IgD-negative memory B cell (primary cell): ENCODE measurements at regions not wholly inside any gene's neighbourhood (a gene's known extent, or its start where the extent isn't known, plus 50 kb on each side); places are given as distances from the start of the nearest gene placed in this dataset.

Experiments used
- H3K27ac Mint-ChIP-seq, 3 donors: one replicate each; pipeline ENCODE4 v1.8.0; 2020 to 2022; ENCODE audit warnings: mild to moderate bottlenecking in 3 of 3, mixed read lengths in 3 of 3, moderate library complexity in 1 of 3
- H3K27me3 Mint-ChIP-seq: one replicate; pipeline ENCODE4 v1.8.0; 2021; ENCODE audit warnings: mixed read lengths
- H3K36me3 Mint-ChIP-seq: one replicate; pipeline ENCODE4 v1.8.0; 2020; ENCODE audit warnings: mild to moderate bottlenecking, mixed read lengths
- H3K4me1 Mint-ChIP-seq, 3 donors: one replicate each; pipeline ENCODE4 v1.8.0; 2020 to 2022; ENCODE audit warnings: mixed read lengths in 3 of 3, mild to moderate bottlenecking in 1 of 3
- H3K4me3 Mint-ChIP-seq, 4 donors: one replicate each; pipeline ENCODE4 v1.8.0; 2020 to 2022; ENCODE audit warnings: mild to moderate bottlenecking in 4 of 4, mixed read lengths in 4 of 4, moderate library complexity in 3 of 4
- H3K9me3 Mint-ChIP-seq, 3 donors: one replicate each; pipeline ENCODE4 v1.8.0; 2020 to 2021; ENCODE audit warnings: mixed read lengths in 3 of 3, mild to moderate bottlenecking in 1 of 3

- Mint-ChIP-seq H3K9me3 (peaks cover 0 to 4% (median 0%) of the 10 kb centered on the region in 3 donors), H3K27ac (no peak overlapping the region), H3K36me3 (no peaks in the 10 kb centered on the region), H3K4me1 (no peaks in the 10 kb centered on the region), H3K4me3 (no peak overlapping the region), H3K27me3 (no peaks in the 10 kb centered on the region)
Observed at GRCh38 chr11:105244160-105244825, 104.7 kb upstream of the CARD18 start.

GRCh38 chr11:105241136-105241535 lies 101.6 kb upstream of the CARD18 start:
- Mint-ChIP-seq H3K36me3 (no peaks in the 10 kb centered on the region), H3K4me1 (no peaks in the 10 kb centered on the region), H3K27ac (no peak overlapping the region)

GRCh38 chr11:105236664-105237063 lies 97.1 kb upstream of the CARD18 start:
- H3K27me3 Mint-ChIP-seq: peaks cover 3% of the 10 kb centered on the region

More at GRCh38 chr11:105241136-105241535, 101.6 kb upstream of the CARD18 start:
- Mint-ChIP-seq H3K4me3 (no peak overlapping the region), H3K27me3 (peaks cover 3% of the 10 kb centered on the region), H3K9me3 (peaks cover 0 to 4% (median 1%) of the 10 kb centered on the region in 3 donors)

GRCh38 chr11:105233285-105233684 lies 93.7 kb upstream of the CARD18 start:
- no peak overlapping the region for H3K27ac Mint-ChIP-seq
- H3K4me3 Mint-ChIP-seq: no peak overlapping the region
- no peaks in the 10 kb centered on the region for H3K4me1 Mint-ChIP-seq
- peaks cover 3% of the 10 kb centered on the region for H3K27me3 Mint-ChIP-seq
- no peaks in the 10 kb centered on the region for H3K36me3 Mint-ChIP-seq
- peaks cover 0 to 1% (median 0%) of the 10 kb centered on the region in 3 donors for H3K9me3 Mint-ChIP-seq

More at GRCh38 chr11:105236664-105237063, 97.1 kb upstream of the CARD18 start:
- peaks cover 0 to 4% (median 1%) of the 10 kb centered on the region in 3 donors for H3K9me3 Mint-ChIP-seq
- no peaks in the 10 kb centered on the region for H3K4me1 Mint-ChIP-seq
- H3K4me3 Mint-ChIP-seq: no peak overlapping the region
- H3K27ac Mint-ChIP-seq: no peak overlapping the region
- H3K36me3 Mint-ChIP-seq: no peaks in the 10 kb centered on the region

- Mint-ChIP-seq H3K9me3 (no peaks in the 10 kb centered on the region), H3K4me1 (no peaks in the 10 kb centered on the region), H3K36me3 (no peaks in the 10 kb centered on the region), H3K27me3 (peaks cover 3% of the 10 kb centered on the region), H3K4me3 (no peak overlapping the region), H3K27ac (no peak overlapping the region)
Observed at GRCh38 chr11:105232021-105232420, 92.5 kb upstream of the CARD18 start.

- H3K27ac Mint-ChIP-seq: no peak overlapping the region
- H3K4me3 Mint-ChIP-seq: no peak overlapping the region
- no peaks in the 10 kb centered on the region for H3K27me3 Mint-ChIP-seq
- no peaks in the 10 kb centered on the region for H3K4me1 Mint-ChIP-seq
- H3K36me3 Mint-ChIP-seq: no peaks in the 10 kb centered on the region
- H3K9me3 Mint-ChIP-seq: no peaks in the 10 kb centered on the region
Observed at GRCh38 chr11:105230586-105230985, 91.0 kb upstream of the CARD18 start.

GRCh38 chr11:105229761-105230160 lies 90.2 kb upstream of the CARD18 start:
- Mint-ChIP-seq H3K36me3 (no peaks in the 10 kb centered on the region), H3K9me3 (no peaks in the 10 kb centered on the region), H3K27me3 (no peaks in the 10 kb centered on the region), H3K4me1 (no peaks in the 10 kb centered on the region), H3K4me3 (no peak overlapping the region), H3K27ac (no peak overlapping the region)

- H3K9me3 Mint-ChIP-seq: no peaks in the 10 kb centered on the region
- no peaks in the 10 kb centered on the region for H3K27me3 Mint-ChIP-seq
- H3K36me3 Mint-ChIP-seq: no peaks in the 10 kb centered on the region
- H3K4me3 Mint-ChIP-seq: no peak overlapping the region
- no peaks in the 10 kb centered on the region for H3K4me1 Mint-ChIP-seq
- H3K27ac Mint-ChIP-seq: no peak overlapping the region
Observed at GRCh38 chr11:105229257-105229656, 89.7 kb upstream of the CARD18 start.

GRCh38 chr11:105227363-105227762 lies 87.8 kb upstream of the CARD18 start:
- Mint-ChIP-seq H3K27ac (no peak overlapping the region), H3K4me3 (no peak overlapping the region), H3K36me3 (no peaks in the 10 kb centered on the region), H3K9me3 (no peaks in the 10 kb centered on the region), H3K27me3 (no peaks in the 10 kb centered on the region), H3K4me1 (no peaks in the 10 kb centered on the region)

GRCh38 chr11:105226766-105227165 lies 87.2 kb upstream of the CARD18 start:
- Mint-ChIP-seq H3K36me3 (no peaks in the 10 kb centered on the region), H3K4me1 (no peaks in the 10 kb centered on the region), H3K27ac (no peak overlapping the region), H3K4me3 (no peak overlapping the region), H3K27me3 (no peaks in the 10 kb centered on the region), H3K9me3 (no peaks in the 10 kb centered on the region)

- H3K27ac Mint-ChIP-seq: no peak overlapping the region
- H3K4me3 Mint-ChIP-seq: no peak overlapping the region
- no peaks in the 10 kb centered on the region for H3K27me3 Mint-ChIP-seq
- H3K9me3 Mint-ChIP-seq: no peaks in the 10 kb centered on the region
- H3K36me3 Mint-ChIP-seq: no peaks in the 10 kb centered on the region
- H3K4me1 Mint-ChIP-seq: no peaks in the 10 kb centered on the region
Observed at GRCh38 chr11:105226091-105226490, 86.5 kb upstream of the CARD18 start.

GRCh38 chr11:105224482-105225253 lies 85.1 kb upstream of the CARD18 start:
- peaks cover 0 to 3% (median 2%) of the 10 kb centered on the region in 3 donors for H3K4me1 Mint-ChIP-seq
- H3K27ac Mint-ChIP-seq: no peak overlapping the region
- H3K4me3 Mint-ChIP-seq: no peak overlapping the region
- H3K36me3 Mint-ChIP-seq: no peaks in the 10 kb centered on the region
- H3K27me3 Mint-ChIP-seq: no peaks in the 10 kb centered on the region
- no peaks in the 10 kb centered on the region for H3K9me3 Mint-ChIP-seq

- Mint-ChIP-seq H3K4me1 (peaks cover 0 to 3% (median 2%) of the 10 kb centered on the region in 3 donors), H3K27ac (peak overlapping the region in 1 of 3 donors; percentile 67), H3K36me3 (no peaks in the 10 kb centered on the region), H3K4me3 (no peak overlapping the region), H3K27me3 (no peaks in the 10 kb centered on the region), H3K9me3 (no peaks in the 10 kb centered on the region)
Observed at GRCh38 chr11:105220121-105220520, 80.6 kb upstream of the CARD18 start.

- Mint-ChIP-seq H3K4me1 (peaks cover 0 to 3% (median 2%) of the 10 kb centered on the region in 3 donors), H3K27me3 (no peaks in the 10 kb centered on the region), H3K36me3 (no peaks in the 10 kb centered on the region), H3K27ac (peak overlapping the region in 1 of 3 donors; percentile 67), H3K4me3 (no peak overlapping the region), H3K9me3 (no peaks in the 10 kb centered on the region)
Observed at GRCh38 chr11:105219670-105220069, 80.1 kb upstream of the CARD18 start.

- H3K4me1 Mint-ChIP-seq: peaks cover 0 to 3% (median 2%) of the 10 kb centered on the region in 3 donors
- no peaks in the 10 kb centered on the region for H3K9me3 Mint-ChIP-seq
- no peaks in the 10 kb centered on the region for H3K27me3 Mint-ChIP-seq
- H3K27ac Mint-ChIP-seq: no peak overlapping the region
- H3K4me3 Mint-ChIP-seq: no peak overlapping the region
- H3K36me3 Mint-ChIP-seq: no peaks in the 10 kb centered on the region
Observed at GRCh38 chr11:105219269-105219668, 79.7 kb upstream of the CARD18 start.

GRCh38 chr11:105215528-105215927 lies 76.0 kb upstream of the CARD18 start:
- H3K27ac Mint-ChIP-seq: no peak overlapping the region
- H3K4me1 Mint-ChIP-seq: peaks cover 0 to 6% (median 3%) of the 10 kb centered on the region in 3 donors
- H3K4me3 Mint-ChIP-seq: no peak overlapping the region
- no peaks in the 10 kb centered on the region for H3K27me3 Mint-ChIP-seq
- no peaks in the 10 kb centered on the region for H3K36me3 Mint-ChIP-seq
- H3K9me3 Mint-ChIP-seq: no peaks in the 10 kb centered on the region
